Chondrocyte (in vitro differentiated cells): ENCODE measurements at regions not wholly inside any gene's neighbourhood (a gene's known extent, or its start where the extent isn't known, plus 50 kb on each side); places are given as distances from the start of the nearest gene placed in this dataset.

Experiments used
- DNase-seq: peaks from one replicate; pipeline ENCODE4 v3.0.0; 2021; ENCODE audit warnings: mixed read lengths, low spot score
- H3K27ac Mint-ChIP-seq: one replicate; pipeline ENCODE4 v1.8.0; 2021; ENCODE audit warnings: mild to moderate bottlenecking, moderate library complexity, mixed read lengths; ENCODE audit not compliant: unreplicated experiment
- H3K27me3 Mint-ChIP-seq: 2 replicates; pipeline ENCODE4 v1.8.0; 2021; ENCODE audit warnings: low read depth, mixed read lengths
- H3K36me3 Mint-ChIP-seq: 2 replicates; pipeline ENCODE4 v1.8.0; 2021; ENCODE audit warnings: low read depth, mixed read lengths
- H3K4me1 Mint-ChIP-seq: 2 replicates; pipeline ENCODE4 v1.8.0; 2021; ENCODE audit warnings: low read depth, mild to moderate bottlenecking, mixed read lengths
- H3K4me3 Mint-ChIP-seq: one replicate; pipeline ENCODE4 v1.8.0; 2021; ENCODE audit warnings: mild to moderate bottlenecking, moderate library complexity, mixed read lengths; ENCODE audit not compliant: unreplicated experiment
- H3K9me3 Mint-ChIP-seq: 2 replicates; pipeline ENCODE4 v1.8.0; 2021; ENCODE audit warnings: low read depth, mixed read lengths
- TF ChIP-seq, protein P1 (sequence below): fragments of 200-600 bp; sonication (generic); IDR thresholded peaks from 2 replicates; pipeline ENCODE4 v1.5.0; 2021; ENCODE audit warnings: antibody characterized with exemption, mild to moderate bottlenecking, moderate library complexity

DNA sequence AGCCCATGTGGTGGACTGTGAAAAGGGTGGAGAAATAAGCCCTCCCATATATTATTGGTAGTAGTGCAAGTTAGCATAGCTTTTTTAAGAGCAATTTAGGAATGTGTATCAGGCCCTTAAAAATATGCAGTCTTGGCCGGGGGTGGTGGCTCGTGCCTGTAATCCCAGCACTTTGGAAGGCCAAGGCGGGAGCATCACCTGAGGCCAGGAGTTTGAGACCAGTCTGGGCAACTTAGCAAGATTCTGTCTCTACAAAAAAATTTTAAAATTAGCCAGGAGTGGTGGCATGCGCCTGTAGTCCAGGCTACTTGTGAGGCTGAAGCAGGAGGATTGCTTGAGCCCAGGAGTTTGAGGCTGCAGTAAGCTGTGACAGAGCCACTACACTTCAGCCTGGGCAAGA, 64.2 kb upstream of the BCAT1 start:
- no peak for DNase-seq

DNA sequence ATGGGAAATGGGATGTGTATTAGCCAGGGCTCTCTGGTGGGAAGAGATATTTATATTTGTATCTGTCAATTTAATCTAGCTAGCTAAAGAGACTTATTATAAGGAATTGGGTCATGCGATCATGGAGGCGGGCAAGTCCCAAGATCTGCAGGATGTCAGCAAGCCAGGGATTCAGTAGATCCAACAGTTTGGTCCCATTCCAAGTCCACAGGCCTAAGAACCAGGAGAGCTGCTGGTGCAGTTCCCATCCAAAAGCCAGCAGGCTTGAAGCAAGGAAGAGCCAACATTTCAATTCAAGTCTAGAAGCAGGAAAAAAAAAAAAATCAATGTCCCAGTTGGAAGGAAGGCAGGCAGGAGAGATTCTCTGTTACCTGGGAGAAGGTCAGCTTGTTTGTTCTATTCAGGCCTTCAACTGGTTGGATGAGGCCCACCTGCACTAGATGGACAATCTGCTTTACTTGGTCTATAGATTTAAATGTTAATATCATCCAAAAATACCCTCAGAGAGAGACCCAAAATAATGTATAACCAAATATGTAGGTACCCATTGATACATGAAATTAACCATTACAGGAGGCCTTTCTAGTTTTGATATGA, 60.7 kb upstream of the BCAT1 start:
- DNase-seq: no peak
- Mint-ChIP-seq H3K9me3 (no peaks in the 10 kb centered on the region), H3K27ac (no peak overlapping the region), H3K4me3 (no peak overlapping the region), H3K27me3 (no peaks in the 10 kb centered on the region), H3K36me3 (no peaks in the 10 kb centered on the region), H3K4me1 (peaks cover 5% of the 10 kb centered on the region)
- TF ChIP-seq, protein P1, sequence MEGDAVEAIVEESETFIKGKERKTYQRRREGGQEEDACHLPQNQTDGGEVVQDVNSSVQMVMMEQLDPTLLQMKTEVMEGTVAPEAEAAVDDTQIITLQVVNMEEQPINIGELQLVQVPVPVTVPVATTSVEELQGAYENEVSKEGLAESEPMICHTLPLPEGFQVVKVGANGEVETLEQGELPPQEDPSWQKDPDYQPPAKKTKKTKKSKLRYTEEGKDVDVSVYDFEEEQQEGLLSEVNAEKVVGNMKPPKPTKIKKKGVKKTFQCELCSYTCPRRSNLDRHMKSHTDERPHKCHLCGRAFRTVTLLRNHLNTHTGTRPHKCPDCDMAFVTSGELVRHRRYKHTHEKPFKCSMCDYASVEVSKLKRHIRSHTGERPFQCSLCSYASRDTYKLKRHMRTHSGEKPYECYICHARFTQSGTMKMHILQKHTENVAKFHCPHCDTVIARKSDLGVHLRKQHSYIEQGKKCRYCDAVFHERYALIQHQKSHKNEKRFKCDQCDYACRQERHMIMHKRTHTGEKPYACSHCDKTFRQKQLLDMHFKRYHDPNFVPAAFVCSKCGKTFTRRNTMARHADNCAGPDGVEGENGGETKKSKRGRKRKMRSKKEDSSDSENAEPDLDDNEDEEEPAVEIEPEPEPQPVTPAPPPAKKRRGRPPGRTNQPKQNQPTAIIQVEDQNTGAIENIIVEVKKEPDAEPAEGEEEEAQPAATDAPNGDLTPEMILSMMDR: no peak

More for the DNA sequence above, 64.2 kb upstream of the BCAT1 start:
- no peak overlapping the region for H3K27ac Mint-ChIP-seq
- TF ChIP-seq, protein P1: no peak
- H3K4me3 Mint-ChIP-seq: no peak overlapping the region
- H3K4me1 Mint-ChIP-seq: peaks cover 27% of the 10 kb centered on the region
- no peaks in the 10 kb centered on the region for H3K9me3 Mint-ChIP-seq
- no peaks in the 10 kb centered on the region for H3K27me3 Mint-ChIP-seq
- no peaks in the 10 kb centered on the region for H3K36me3 Mint-ChIP-seq

DNA sequence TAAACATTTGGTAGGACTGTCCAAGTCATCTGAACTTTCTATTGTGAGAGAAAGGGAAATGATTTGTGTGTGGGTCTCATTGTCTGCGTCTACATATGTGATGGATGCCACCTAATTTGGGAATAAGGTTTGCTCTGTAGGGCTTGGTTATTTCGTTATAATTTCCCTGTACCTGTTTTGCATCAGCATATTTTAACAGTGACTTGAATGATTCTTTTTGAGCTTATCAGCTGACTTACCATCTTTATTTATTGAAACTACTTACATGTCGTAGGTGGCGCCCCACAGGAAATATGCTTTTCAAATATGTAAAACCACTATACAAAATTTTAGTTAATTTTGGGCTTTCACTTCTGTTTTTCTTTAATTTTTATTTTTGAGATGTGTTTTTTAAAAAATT, 56.5 kb upstream of the BCAT1 start:
- TF ChIP-seq, protein P1: no peak
- no peak overlapping the region for H3K27ac Mint-ChIP-seq
- no peaks in the 10 kb centered on the region for H3K27me3 Mint-ChIP-seq
- DNase-seq: no peak
- H3K4me1 Mint-ChIP-seq: peaks cover 4% of the 10 kb centered on the region
- H3K9me3 Mint-ChIP-seq: no peaks in the 10 kb centered on the region
- no peak overlapping the region for H3K4me3 Mint-ChIP-seq
- no peaks in the 10 kb centered on the region for H3K36me3 Mint-ChIP-seq

DNA sequence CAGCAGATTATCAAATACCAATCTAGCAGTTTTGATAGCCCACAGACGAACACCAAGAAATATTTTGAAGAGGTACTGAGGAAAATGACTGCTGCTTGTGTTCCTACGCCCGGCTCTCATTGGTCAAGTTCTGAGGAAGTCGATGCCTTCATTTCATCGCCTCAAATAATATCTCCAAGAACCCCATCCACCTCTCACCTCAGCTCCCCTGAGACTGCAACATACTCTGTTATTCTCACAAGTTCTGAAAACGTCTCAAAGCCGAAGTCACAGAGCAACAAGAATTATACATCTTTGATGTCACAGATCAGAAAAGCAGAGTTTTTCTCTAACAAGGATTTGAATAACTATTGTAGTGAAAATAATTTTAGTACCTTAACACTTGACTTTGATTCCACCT, 55.5 kb upstream of the BCAT1 start:
- no peaks in the 10 kb centered on the region for H3K27me3 Mint-ChIP-seq
- no peak for DNase-seq
- no peaks in the 10 kb centered on the region for H3K9me3 Mint-ChIP-seq
- peaks cover 4% of the 10 kb centered on the region for H3K4me1 Mint-ChIP-seq
- no peaks in the 10 kb centered on the region for H3K36me3 Mint-ChIP-seq
- H3K4me3 Mint-ChIP-seq: no peak overlapping the region
- no peak overlapping the region for H3K27ac Mint-ChIP-seq
- TF ChIP-seq, protein P1: no peak

DNA sequence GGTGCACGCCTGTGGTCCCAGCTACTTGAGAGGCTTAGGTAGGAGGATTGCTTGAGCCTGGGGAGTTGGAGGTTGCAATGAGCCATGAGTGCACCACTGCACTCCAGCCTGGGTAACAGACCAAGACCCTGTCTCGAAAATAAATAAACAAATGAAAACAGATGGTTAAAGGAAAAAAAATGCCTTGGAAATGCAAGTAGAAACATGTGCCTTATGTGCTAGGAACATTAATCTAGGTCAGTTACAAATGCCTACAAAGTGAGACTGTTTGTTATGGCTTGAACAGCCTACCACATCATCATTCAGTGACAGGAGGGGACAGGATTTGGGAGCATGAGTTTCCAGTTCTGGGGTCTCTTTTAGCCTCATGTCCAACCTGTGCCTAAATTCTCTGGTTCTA, 52.4 kb upstream of the BCAT1 start:
- Mint-ChIP-seq H3K4me3 (no peak overlapping the region), H3K27me3 (no peaks in the 10 kb centered on the region), H3K4me1 (peaks cover 34% of the 10 kb centered on the region), H3K36me3 (no peaks in the 10 kb centered on the region), H3K27ac (no peak overlapping the region), H3K9me3 (no peaks in the 10 kb centered on the region)
- TF ChIP-seq, protein P1: no peak
- no peak for DNase-seq
